ENCODE measurements at regions not wholly inside any gene's neighbourhood (a gene's known extent, or its start where the extent isn't known, plus 50 kb on each side); places are given as distances from the start of the nearest gene placed in this dataset.

GRCh38 chr13:111410232-111411021 lies 90.0 kb downstream of the TEX29 start:
- TF ChIP-seq CTCF (IDR thresholded peaks at IDR 0.05): no peak
- TF ChIP-seq POLR2A (IDR thresholded peaks at IDR 0.05): no peak
